Nephron progenitor cell (in vitro differentiated cells): ENCODE measurements at regions not wholly inside any gene's neighbourhood (a gene's known extent, or its start where the extent isn't known, plus 50 kb on each side); places are given as distances from the start of the nearest gene placed in this dataset.

Experiments used
- DNase-seq: peaks from one replicate; pipeline ENCODE4 v3.0.0; 2021
- H3K27ac Mint-ChIP-seq: 2 replicates; pipeline ENCODE4 v1.8.0; 2021; ENCODE audit warnings: mild to moderate bottlenecking, moderate library complexity, mixed read lengths
- H3K27me3 Mint-ChIP-seq: 2 replicates; pipeline ENCODE4 v1.8.0; 2021; ENCODE audit warnings: mild to moderate bottlenecking, low read depth, mixed read lengths; ENCODE audit not compliant: poor library complexity
- H3K36me3 Mint-ChIP-seq: 2 replicates; pipeline ENCODE4 v1.8.0; 2021; ENCODE audit warnings: low read depth, mixed read lengths
- H3K4me1 Mint-ChIP-seq: 2 replicates; pipeline ENCODE4 v1.8.0; 2021; ENCODE audit warnings: mixed read lengths
- H3K4me3 Mint-ChIP-seq: 2 replicates; pipeline ENCODE4 v1.8.0; 2021; ENCODE audit warnings: mild to moderate bottlenecking, moderate library complexity, mixed read lengths
- H3K9me3 Mint-ChIP-seq: 2 replicates; pipeline ENCODE4 v1.8.0; 2021; ENCODE audit warnings: mild to moderate bottlenecking, moderate library complexity, mixed read lengths
- TF ChIP-seq, protein P1 (sequence below): fragments of 200-600 bp; sonication (generic); IDR thresholded peaks from 2 replicates; pipeline ENCODE4 v1.5.0; 2021; ENCODE audit warnings: antibody characterized with exemption

DNA sequence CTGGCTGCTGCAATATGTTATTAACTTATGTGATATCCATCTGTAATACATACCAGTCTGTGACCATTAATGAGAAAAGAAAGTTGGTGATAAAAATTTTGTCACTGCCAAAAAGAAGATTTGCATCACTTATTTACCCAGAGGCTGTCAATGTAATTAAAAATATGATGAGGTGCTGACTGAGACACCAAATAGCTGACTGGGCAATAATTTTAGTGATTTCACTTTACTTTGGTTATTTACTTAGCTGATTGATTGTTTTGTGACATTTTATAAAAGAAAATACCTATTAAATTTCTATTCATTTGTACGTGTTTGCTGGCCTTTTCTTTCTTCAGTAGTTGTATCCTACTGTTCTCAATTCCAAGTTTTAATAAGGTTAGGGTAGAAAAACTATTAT, 139.2 kb downstream of the HLX start:
- TF ChIP-seq, protein P1, sequence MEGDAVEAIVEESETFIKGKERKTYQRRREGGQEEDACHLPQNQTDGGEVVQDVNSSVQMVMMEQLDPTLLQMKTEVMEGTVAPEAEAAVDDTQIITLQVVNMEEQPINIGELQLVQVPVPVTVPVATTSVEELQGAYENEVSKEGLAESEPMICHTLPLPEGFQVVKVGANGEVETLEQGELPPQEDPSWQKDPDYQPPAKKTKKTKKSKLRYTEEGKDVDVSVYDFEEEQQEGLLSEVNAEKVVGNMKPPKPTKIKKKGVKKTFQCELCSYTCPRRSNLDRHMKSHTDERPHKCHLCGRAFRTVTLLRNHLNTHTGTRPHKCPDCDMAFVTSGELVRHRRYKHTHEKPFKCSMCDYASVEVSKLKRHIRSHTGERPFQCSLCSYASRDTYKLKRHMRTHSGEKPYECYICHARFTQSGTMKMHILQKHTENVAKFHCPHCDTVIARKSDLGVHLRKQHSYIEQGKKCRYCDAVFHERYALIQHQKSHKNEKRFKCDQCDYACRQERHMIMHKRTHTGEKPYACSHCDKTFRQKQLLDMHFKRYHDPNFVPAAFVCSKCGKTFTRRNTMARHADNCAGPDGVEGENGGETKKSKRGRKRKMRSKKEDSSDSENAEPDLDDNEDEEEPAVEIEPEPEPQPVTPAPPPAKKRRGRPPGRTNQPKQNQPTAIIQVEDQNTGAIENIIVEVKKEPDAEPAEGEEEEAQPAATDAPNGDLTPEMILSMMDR: no peak
- H3K9me3 Mint-ChIP-seq: no peaks in the 10 kb centered on the region
- H3K27me3 Mint-ChIP-seq: peaks cover 19% of the 10 kb centered on the region
- H3K27ac Mint-ChIP-seq: no peak overlapping the region
- DNase-seq: no peak
- no peak overlapping the region for H3K4me3 Mint-ChIP-seq
- H3K36me3 Mint-ChIP-seq: no peaks in the 10 kb centered on the region
- H3K4me1 Mint-ChIP-seq: no peaks in the 10 kb centered on the region

DNA sequence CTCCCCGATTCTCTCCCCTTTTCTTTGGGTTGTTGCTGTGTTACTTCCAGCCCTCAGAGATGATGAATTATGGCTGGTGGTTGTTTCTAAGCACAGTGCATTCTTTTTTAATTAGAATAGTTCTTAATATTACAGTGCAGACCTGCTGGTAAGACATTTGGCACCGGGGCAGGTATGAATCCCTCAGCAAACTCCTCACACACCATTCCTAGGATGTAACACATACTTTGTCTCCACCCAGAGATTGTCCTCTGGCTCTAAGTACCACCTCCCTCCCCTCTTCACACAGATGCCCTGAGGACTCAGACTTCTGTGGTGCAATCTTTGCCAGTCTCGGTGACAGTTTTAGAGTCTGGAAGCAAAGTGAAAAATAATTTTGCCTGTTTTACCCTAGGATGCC, 143.1 kb downstream of the HLX start:
- DNase-seq: no peak
- TF ChIP-seq, protein P1: no peak
- peaks cover 16% of the 10 kb centered on the region for H3K27me3 Mint-ChIP-seq
- no peak overlapping the region for H3K27ac Mint-ChIP-seq
- H3K4me1 Mint-ChIP-seq: no peaks in the 10 kb centered on the region
- no peaks in the 10 kb centered on the region for H3K36me3 Mint-ChIP-seq
- no peak overlapping the region for H3K4me3 Mint-ChIP-seq
- no peaks in the 10 kb centered on the region for H3K9me3 Mint-ChIP-seq

DNA sequence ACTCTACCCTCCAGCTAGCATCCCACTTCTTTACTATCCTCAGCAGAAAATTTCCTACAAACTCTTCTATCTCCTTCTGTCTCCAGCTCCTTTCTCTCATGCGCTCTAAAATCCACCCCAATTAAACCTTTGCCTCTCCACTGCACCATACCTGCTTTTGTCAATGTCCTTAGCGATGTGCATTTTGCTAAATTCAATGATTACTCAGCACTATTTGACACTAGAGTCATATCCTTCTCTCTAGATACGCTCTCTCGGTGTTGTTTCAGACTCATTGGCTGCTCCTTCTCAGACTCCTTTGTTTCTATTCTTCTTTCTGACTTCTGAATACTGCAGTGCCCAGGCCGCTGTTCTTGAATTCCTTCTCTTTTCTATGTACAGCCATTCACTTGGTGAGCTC, 144.2 kb downstream of the HLX start:
- no peak overlapping the region for H3K4me3 Mint-ChIP-seq
- TF ChIP-seq, protein P1: no peak
- H3K27me3 Mint-ChIP-seq: peaks cover 16% of the 10 kb centered on the region
- H3K36me3 Mint-ChIP-seq: no peaks in the 10 kb centered on the region
- no peak for DNase-seq
- H3K4me1 Mint-ChIP-seq: no peaks in the 10 kb centered on the region
- no peak overlapping the region for H3K27ac Mint-ChIP-seq
- no peaks in the 10 kb centered on the region for H3K9me3 Mint-ChIP-seq

DNA sequence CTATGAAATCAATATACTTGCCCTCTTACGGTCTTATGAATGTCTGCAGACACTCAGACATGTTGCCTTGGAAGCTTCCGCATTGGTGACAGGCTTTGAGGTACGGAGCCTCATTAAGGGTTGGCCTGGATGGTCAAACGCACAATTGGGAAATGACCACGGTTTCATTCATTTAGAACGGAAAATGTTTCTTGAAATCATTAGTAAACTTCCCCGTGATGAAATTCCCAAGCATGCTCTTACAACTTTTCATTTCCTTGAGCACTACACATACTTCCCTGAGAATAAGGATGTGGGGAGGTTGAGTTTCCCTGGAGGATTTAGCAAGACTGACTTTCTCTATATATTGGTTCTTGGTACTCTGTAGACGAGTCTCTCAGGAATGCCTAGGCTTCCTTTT, 146.3 kb downstream of the HLX start:
- no peak for DNase-seq
- TF ChIP-seq, protein P1: no peak
- Mint-ChIP-seq H3K27me3 (peaks cover 16% of the 10 kb centered on the region), H3K4me1 (peaks cover 7% of the 10 kb centered on the region), H3K4me3 (no peak overlapping the region), H3K27ac (no peak overlapping the region), H3K9me3 (no peaks in the 10 kb centered on the region), H3K36me3 (no peaks in the 10 kb centered on the region)

DNA sequence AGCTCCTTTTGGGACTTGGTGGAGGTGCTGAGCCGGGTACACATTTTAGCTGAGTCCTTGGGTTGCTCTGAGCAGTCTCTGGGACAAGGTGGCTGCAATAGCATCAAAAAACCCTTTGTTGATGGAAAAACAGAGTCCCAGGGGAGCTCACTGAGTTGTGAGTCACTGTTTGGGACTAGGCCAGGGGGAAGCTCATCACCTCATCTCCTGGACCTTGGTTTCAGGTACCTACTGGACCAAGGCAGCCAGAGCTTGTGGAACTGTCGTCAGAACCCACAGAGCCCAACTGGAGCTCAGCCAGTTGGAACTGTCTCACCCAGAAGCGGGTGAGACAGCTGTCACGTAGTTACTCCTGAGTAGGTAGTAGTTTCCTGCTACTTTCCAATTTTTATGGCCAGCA, 146.7 kb downstream of the HLX start:
- TF ChIP-seq, protein P1: no peak
- H3K27me3 Mint-ChIP-seq: peaks cover 13% of the 10 kb centered on the region
- no peak overlapping the region for H3K27ac Mint-ChIP-seq
- H3K9me3 Mint-ChIP-seq: no peaks in the 10 kb centered on the region
- DNase-seq: no peak
- H3K4me3 Mint-ChIP-seq: no peak overlapping the region
- no peaks in the 10 kb centered on the region for H3K36me3 Mint-ChIP-seq
- peaks cover 7% of the 10 kb centered on the region for H3K4me1 Mint-ChIP-seq

DNA sequence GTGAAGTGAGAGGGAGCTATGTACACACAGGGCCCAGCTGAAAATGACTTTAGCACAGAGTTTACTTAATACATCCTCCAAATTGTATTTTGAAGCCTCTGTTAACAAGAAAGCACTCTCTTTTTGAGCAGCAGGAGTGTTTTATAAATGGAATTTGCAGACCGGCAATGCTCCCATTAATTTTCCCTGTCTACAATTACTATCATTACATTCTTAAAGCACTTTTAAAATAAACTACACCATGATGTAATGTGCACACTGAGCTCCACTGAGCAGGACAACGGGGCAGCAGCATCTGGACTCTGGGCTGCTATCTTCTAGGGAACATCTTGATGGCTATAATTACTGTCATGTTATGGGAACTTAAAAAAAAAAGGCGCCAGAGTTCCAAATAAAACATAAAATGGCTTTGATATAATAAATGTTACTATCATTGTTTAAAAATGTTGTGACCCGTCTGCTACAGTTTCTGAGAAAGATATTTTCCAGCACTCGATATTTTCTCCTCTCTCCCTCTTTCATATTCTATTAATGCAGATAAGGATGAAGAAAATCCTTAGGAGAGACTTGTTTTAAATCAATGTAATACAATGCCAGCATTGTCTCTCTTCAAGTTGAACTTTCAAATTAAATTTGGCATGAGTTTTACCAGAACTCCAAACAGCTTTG, 150.9 kb downstream of the HLX start:
- no peak for DNase-seq
- no peaks in the 10 kb centered on the region for H3K9me3 Mint-ChIP-seq
- H3K36me3 Mint-ChIP-seq: no peaks in the 10 kb centered on the region
- H3K27me3 Mint-ChIP-seq: no peaks in the 10 kb centered on the region
- no peak overlapping the region for H3K4me3 Mint-ChIP-seq
- H3K27ac Mint-ChIP-seq: no peak overlapping the region
- TF ChIP-seq, protein P1: no peak
- H3K4me1 Mint-ChIP-seq: peaks cover 15% of the 10 kb centered on the region
